ENCODE measurements at regions not wholly inside any gene's neighbourhood (a gene's known extent, or its start where the extent isn't known, plus 50 kb on each side); places are given as distances from the start of the nearest gene placed in this dataset.
"Not testable (repeated sequence)": the region's sequence is repeated elsewhere in the genome, so short reads cannot be mapped to it uniquely, and the experiment has no call there.

- Histone ChIP-seq H3K27me3 (ENCODE audit: insufficient read depth, low read length, poor library complexity, severe bottlenecking) (no peaks in the 10 kb centered on the region), H3K36me3 (ENCODE audit: insufficient read depth, low read length) (no peaks in the 10 kb centered on the region), H4K20me1 (ENCODE audit: insufficient read depth, low read length, poor library complexity, severe bottlenecking) (no peaks in the 10 kb centered on the region)
These were observed 905.4 kb upstream of the ATXN7L3B start for GRCh38 chr12:73632191-73632590.

GRCh38 chr12:73632661-73633060 is 905.0 kb upstream of the ATXN7L3B start:
- TF ChIP-seq EZH2phosphoT487 (IDR thresholded peaks at IDR 0.05; ENCODE audit: borderline replicate concordance) (no peak), CTCF (conservative IDR thresholded peaks at IDR 0.05; ENCODE audit: low read length) (no peak)

More at GRCh38 chr12:73632191-73632590, 905.4 kb upstream of the ATXN7L3B start:
- H3K9me3 ChIP-seq (ENCODE audit: insufficient read depth, low read depth, low read length) = no peaks in the 10 kb centered on the region
- H3K79me2 ChIP-seq (ENCODE audit: insufficient read depth, low read length) = no peaks in the 10 kb centered on the region
- H3K4me3 ChIP-seq (ENCODE audit: low read length, poor library complexity, severe bottlenecking) = no peak overlapping the region
- no peak overlapping the region for H3K9ac ChIP-seq (ENCODE audit: low read depth, low read length, poor library complexity, severe bottlenecking)
- H3F3A ChIP-seq (ENCODE audit: low read depth) = no peaks in the 10 kb centered on the region
- H3K4me2 ChIP-seq (ENCODE audit: low read depth, low read length, poor library complexity, severe bottlenecking) = no peak overlapping the region
- H2AFZ ChIP-seq (ENCODE audit: low read length) = no peak overlapping the region
- no peaks in the 10 kb centered on the region for H3K4me1 ChIP-seq (ENCODE audit: insufficient read depth, low read length, poor library complexity, severe bottlenecking)
- TF ChIP-seq EZH2phosphoT487 (IDR thresholded peaks at IDR 0.05; ENCODE audit: borderline replicate concordance) = no peak
- TF ChIP-seq CTCF (conservative IDR thresholded peaks at IDR 0.05; ENCODE audit: low read length) = no peak
- H3K9me2 ChIP-seq (replicated peaks; ENCODE audit: low read depth, low read length) = no peaks in the 10 kb centered on the region

GRCh38 chr12:73639397-73639796 is 898.2 kb upstream of the ATXN7L3B start:
- H3F3A ChIP-seq (ENCODE audit: low read depth); H3K9ac ChIP-seq (ENCODE audit: low read depth, low read length, poor library complexity, severe bottlenecking); H2AFZ ChIP-seq (ENCODE audit: low read length); H3K9me3 ChIP-seq (ENCODE audit: insufficient read depth, low read depth, low read length); H3K9me2 ChIP-seq (replicated peaks; ENCODE audit: low read depth, low read length); H3K36me3 ChIP-seq (ENCODE audit: insufficient read depth, low read length); H3K27me3 ChIP-seq (ENCODE audit: insufficient read depth, low read length, poor library complexity, severe bottlenecking); H3K4me2 ChIP-seq (ENCODE audit: low read depth, low read length, poor library complexity, severe bottlenecking); H4K20me1 ChIP-seq (ENCODE audit: insufficient read depth, low read length, poor library complexity, severe bottlenecking); H3K79me2 ChIP-seq (ENCODE audit: insufficient read depth, low read length); H3K4me1 ChIP-seq (ENCODE audit: insufficient read depth, low read length, poor library complexity, severe bottlenecking); H3K4me3 ChIP-seq (ENCODE audit: low read length, poor library complexity, severe bottlenecking): not testable (repeated sequence)

More at GRCh38 chr12:73632661-73633060, 905.0 kb upstream of the ATXN7L3B start:
- no peaks in the 10 kb centered on the region for H3K9me2 ChIP-seq (replicated peaks; ENCODE audit: low read depth, low read length)
- H3K4me3 ChIP-seq (ENCODE audit: low read length, poor library complexity, severe bottlenecking) = no peak overlapping the region
- no peaks in the 10 kb centered on the region for H3K27me3 ChIP-seq (ENCODE audit: insufficient read depth, low read length, poor library complexity, severe bottlenecking)
- H2AFZ ChIP-seq (ENCODE audit: low read length) = no peak overlapping the region
- no peaks in the 10 kb centered on the region for H3K79me2 ChIP-seq (ENCODE audit: insufficient read depth, low read length)
- H3K4me2 ChIP-seq (ENCODE audit: low read depth, low read length, poor library complexity, severe bottlenecking) = no peak overlapping the region
- H3F3A ChIP-seq (ENCODE audit: low read depth) = no peaks in the 10 kb centered on the region
- no peaks in the 10 kb centered on the region for H3K9me3 ChIP-seq (ENCODE audit: insufficient read depth, low read depth, low read length)
- H4K20me1 ChIP-seq (ENCODE audit: insufficient read depth, low read length, poor library complexity, severe bottlenecking) = no peaks in the 10 kb centered on the region
- no peaks in the 10 kb centered on the region for H3K36me3 ChIP-seq (ENCODE audit: insufficient read depth, low read length)
- no peak overlapping the region for H3K9ac ChIP-seq (ENCODE audit: low read depth, low read length, poor library complexity, severe bottlenecking)
- no peaks in the 10 kb centered on the region for H3K4me1 ChIP-seq (ENCODE audit: insufficient read depth, low read length, poor library complexity, severe bottlenecking)

- Histone ChIP-seq H3F3A (ENCODE audit: low read depth) (no peaks in the 10 kb centered on the region), H2AFZ (ENCODE audit: low read length) (no peak overlapping the region), H3K9me2 (replicated peaks; ENCODE audit: low read depth, low read length) (no peaks in the 10 kb centered on the region), H3K79me2 (ENCODE audit: insufficient read depth, low read length) (no peaks in the 10 kb centered on the region), H3K9ac (ENCODE audit: low read depth, low read length, poor library complexity, severe bottlenecking) (no peak overlapping the region), H3K4me3 (ENCODE audit: low read length, poor library complexity, severe bottlenecking) (no peak overlapping the region), H4K20me1 (ENCODE audit: insufficient read depth, low read length, poor library complexity, severe bottlenecking) (no peaks in the 10 kb centered on the region), H3K4me1 (ENCODE audit: insufficient read depth, low read length, poor library complexity, severe bottlenecking) (no peaks in the 10 kb centered on the region), H3K27me3 (ENCODE audit: insufficient read depth, low read length, poor library complexity, severe bottlenecking) (no peaks in the 10 kb centered on the region), H3K4me2 (ENCODE audit: low read depth, low read length, poor library complexity, severe bottlenecking) (no peak overlapping the region), H3K36me3 (ENCODE audit: insufficient read depth, low read length) (no peaks in the 10 kb centered on the region), H3K9me3 (ENCODE audit: insufficient read depth, low read depth, low read length) (no peaks in the 10 kb centered on the region; the same call in 1 of the 2 replicates)
- no peak for TF ChIP-seq EZH2phosphoT487 (IDR thresholded peaks at IDR 0.05; ENCODE audit: borderline replicate concordance)
- TF ChIP-seq CTCF (conservative IDR thresholded peaks at IDR 0.05; ENCODE audit: low read length) = no peak
These were observed 881.3 kb upstream of the ATXN7L3B start for GRCh38 chr12:73656375-73656774.

Measured in Loucy (cell line).